K562 (cell line): ENCODE measurements at regions not wholly inside any gene's neighbourhood (a gene's known extent, or its start where the extent isn't known, plus 50 kb on each side); places are given as distances from the start of the nearest gene placed in this dataset.

Source experiments
- CBX2 ChIP-seq: fragments of 200-600 bp; sonication (generic); IDR thresholded peaks from one replicate; pipeline ENCODE4 v1.6.1; 2012; ENCODE audit warnings: mild to moderate bottlenecking, low read length, inconsistent platforms; ENCODE audit not compliant: insufficient read depth, poor library complexity, severe bottlenecking
- CREB1 ChIP-seq, 2 experiments: sonication (generic) in 1 of 2; formaldehyde crosslinking in 1 of 2; IDR thresholded peaks; 2 replicates each; pipeline versions ENCODE4 v1.6.1 to v1.8.0; 2012 to 2022; ENCODE audit warnings: inconsistent platforms in 1 of 2, mild to moderate bottlenecking in 1 of 2, missing genetic modification reagents in 1 of 2, moderate library complexity in 1 of 2
- CSDE1 ChIP-seq, 2 experiments: fragments of 450-650 bp; IDR thresholded peaks; 2 replicates each; pipeline ENCODE4 v1.6.1; 2016; ENCODE audit warnings: mild to moderate bottlenecking in 1 of 2
- ELF1 ChIP-seq: fragments of 200-800 bp; sonication (Bioruptor generic); IDR thresholded peaks from 2 replicates; pipeline ENCODE4 v1.6.1; 2016; ENCODE audit warnings: missing genetic modification characterization, missing compliant biosample characterization
- FOXP1 ChIP-seq: sonication (generic); formaldehyde crosslinking; IDR thresholded peaks from 2 replicates; pipeline ENCODE4 v1.8.0; 2022; ENCODE audit warnings: mild to moderate bottlenecking, missing genetic modification reagents
- GABPB2 ChIP-seq: fragments of 250-450 bp; sonication (Bioruptor Pico); conservative IDR thresholded peaks from 2 replicates; pipeline ENCODE4 v1.5.1; 2021; ENCODE audit warnings: mild to moderate bottlenecking
- LARP7 ChIP-seq: fragments of 450-650 bp; IDR thresholded peaks from 2 replicates; pipeline ENCODE4 v1.6.1; 2016
- NR3C1 ChIP-seq: sonication (generic); formaldehyde crosslinking; IDR thresholded peaks from 2 replicates; pipeline ENCODE4 v1.8.1; 2022; ENCODE audit warnings: missing genetic modification reagents
- POLR2A ChIP-seq: fragments of 450-650 bp; conservative IDR thresholded peaks from 2 replicates; pipeline ENCODE4 v1.6.1; 2016
- PRMT5 ChIP-seq: sonication (generic); formaldehyde crosslinking; IDR thresholded peaks from 2 replicates; pipeline ENCODE4 v1.5.0; 2020; ENCODE audit warnings: missing genetic modification reagents
- SIN3B ChIP-seq: fragments of 450-650 bp; IDR thresholded peaks from 2 replicates; pipeline ENCODE4 v1.6.1; 2017; ENCODE audit warnings: low read depth, mild to moderate bottlenecking, moderate library complexity
- SOX6 ChIP-seq: fragments of 450-650 bp; IDR thresholded peaks from 2 replicates; pipeline ENCODE4 v1.6.1; 2014; ENCODE audit warnings: mild to moderate bottlenecking
- TAF15 ChIP-seq: fragments of 200-400 bp; formaldehyde crosslinking; IDR thresholded peaks from 2 replicates; pipeline ENCODE4 v1.6.1; 2017; ENCODE audit warnings: mild to moderate bottlenecking, low read depth, low read length, moderate library complexity
- ZBTB7A ChIP-seq: IDR thresholded peaks from 2 replicates; pipeline ENCODE4 v1.6.1; 2011; ENCODE audit warnings: low read depth, mild to moderate bottlenecking, low read length, moderate library complexity, borderline replicate concordance; ENCODE audit not compliant: control insufficient read depth
- ZNF354B ChIP-seq: fragments of 250-450 bp; sonication (Bioruptor Pico); IDR thresholded peaks from 2 replicates; pipeline ENCODE4 v1.4.0; 2020
- ZNF707 ChIP-seq: fragments of 250-450 bp; sonication (Bioruptor Pico); conservative IDR thresholded peaks from 2 replicates; pipeline ENCODE4 v1.8.0; 2022; ENCODE audit warnings: inconsistent platforms, mild to moderate bottlenecking, moderate library complexity
- TF ChIP-seq, protein P1 (sequence below): fragments of 250-450 bp; sonication (Bioruptor Pico); IDR thresholded peaks from 2 replicates; pipeline ENCODE4 v1.8.0; 2022; ENCODE audit warnings: moderate library complexity, mild to moderate bottlenecking, inconsistent platforms
- TF ChIP-seq, protein P2 (sequence below): fragments of 450-650 bp; conservative IDR thresholded peaks from 2 replicates; pipeline ENCODE4 v1.6.1; 2016; ENCODE audit warnings: missing genetic modification characterization, low read depth, mild to moderate bottlenecking, missing compliant biosample characterization, moderate library complexity
- TF ChIP-seq, protein P3 (sequence below): sonication (generic); formaldehyde crosslinking; IDR thresholded peaks from 2 replicates; pipeline ENCODE4 v1.9.0; 2022; ENCODE audit warnings: mild to moderate bottlenecking, missing genetic modification reagents
- TF ChIP-seq, protein P4 (sequence below): fragments of 250-450 bp; sonication (Bioruptor Pico); IDR thresholded peaks from 2 replicates; pipeline ENCODE4 v1.4.0; 2020; ENCODE audit warnings: borderline replicate concordance
- TF ChIP-seq, protein P5 (sequence below): sonication (generic); formaldehyde crosslinking; IDR thresholded peaks from 2 replicates; pipeline ENCODE4 v1.9.0; 2022; ENCODE audit warnings: mild to moderate bottlenecking, missing genetic modification reagents

DNA sequence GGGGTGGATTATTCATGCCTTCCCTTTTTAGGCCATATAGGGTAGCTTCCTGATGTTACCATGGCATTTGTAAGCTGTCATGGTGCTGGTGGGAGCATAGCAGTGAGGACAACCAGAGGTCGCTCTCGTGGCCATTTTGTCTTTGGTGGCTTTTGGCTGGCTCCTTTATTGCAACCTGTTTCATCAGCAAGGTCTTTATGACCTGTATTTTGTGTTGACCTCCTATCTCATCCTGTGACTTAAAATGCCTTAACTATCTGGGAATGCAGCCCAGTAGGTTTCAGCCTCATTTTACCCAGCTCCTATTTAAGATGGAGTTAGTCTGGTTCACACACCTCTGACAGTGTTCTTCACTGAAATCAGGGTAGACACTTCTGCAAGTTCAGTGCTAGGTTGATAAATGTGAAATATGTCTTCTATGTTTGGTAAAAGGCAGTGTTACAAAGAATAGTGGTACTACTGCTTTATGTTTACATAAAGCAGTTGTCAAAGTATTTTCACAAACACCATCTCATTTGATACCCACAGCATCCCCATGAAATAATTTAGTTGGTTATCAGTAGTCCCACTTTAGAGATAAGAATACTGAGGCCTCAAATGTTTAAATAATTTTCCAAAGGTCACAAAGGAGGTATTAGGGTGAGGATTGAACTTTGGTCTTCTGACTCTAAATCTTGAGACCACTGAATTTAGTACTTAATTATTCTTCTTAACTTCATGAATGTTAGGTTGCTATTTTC lies 77.1 kb upstream of the C4orf54 start (continued):
- TF ChIP-seq, protein P1, sequence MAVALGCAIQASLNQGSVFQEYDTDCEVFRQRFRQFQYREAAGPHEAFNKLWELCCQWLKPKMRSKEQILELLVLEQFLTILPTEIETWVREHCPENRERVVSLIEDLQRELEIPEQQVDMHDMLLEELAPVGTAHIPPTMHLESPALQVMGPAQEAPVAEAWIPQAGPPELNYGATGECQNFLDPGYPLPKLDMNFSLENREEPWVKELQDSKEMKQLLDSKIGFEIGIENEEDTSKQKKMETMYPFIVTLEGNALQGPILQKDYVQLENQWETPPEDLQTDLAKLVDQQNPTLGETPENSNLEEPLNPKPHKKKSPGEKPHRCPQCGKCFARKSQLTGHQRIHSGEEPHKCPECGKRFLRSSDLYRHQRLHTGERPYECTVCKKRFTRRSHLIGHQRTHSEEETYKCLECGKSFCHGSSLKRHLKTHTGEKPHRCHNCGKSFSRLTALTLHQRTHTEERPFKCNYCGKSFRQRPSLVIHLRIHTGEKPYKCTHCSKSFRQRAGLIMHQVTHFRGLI = peak; percentile 95
- TF ChIP-seq CREB1 (IDR thresholded peaks at IDR 0.05) (no peak), CREB1 (CRISPR knock-in tag; IDR thresholded peaks at IDR 0.05) (no peak), NR3C1 (CRISPR knock-in tag) (no peak), SIN3B (no peak), POLR2A (no peak), ZNF354B (CRISPR knock-in tag) (peak; percentile 85; the same call in 1 of the 2 replicates), LARP7 (no peak), ELF1 (tag) (no peak), TAF15 (no peak), CSDE1 (IDR thresholded peaks at IDR 0.05) (no peak), ZNF707 (CRISPR knock-in tag) (peak; percentile 33; the same call in 1 of the 2 replicates), CBX2 (no peak), FOXP1 (CRISPR knock-in tag) (no peak), PRMT5 (CRISPR knock-in tag) (no peak), GABPB2 (peak; percentile 66; the same call in 1 of the 2 replicates), SOX6 (no peak), ZBTB7A (no peak)
- TF ChIP-seq, protein P2, sequence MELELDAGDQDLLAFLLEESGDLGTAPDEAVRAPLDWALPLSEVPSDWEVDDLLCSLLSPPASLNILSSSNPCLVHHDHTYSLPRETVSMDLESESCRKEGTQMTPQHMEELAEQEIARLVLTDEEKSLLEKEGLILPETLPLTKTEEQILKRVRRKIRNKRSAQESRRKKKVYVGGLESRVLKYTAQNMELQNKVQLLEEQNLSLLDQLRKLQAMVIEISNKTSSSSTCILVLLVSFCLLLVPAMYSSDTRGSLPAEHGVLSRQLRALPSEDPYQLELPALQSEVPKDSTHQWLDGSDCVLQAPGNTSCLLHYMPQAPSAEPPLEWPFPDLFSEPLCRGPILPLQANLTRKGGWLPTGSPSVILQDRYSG = peak; percentile 92
- TF ChIP-seq, protein P3, sequence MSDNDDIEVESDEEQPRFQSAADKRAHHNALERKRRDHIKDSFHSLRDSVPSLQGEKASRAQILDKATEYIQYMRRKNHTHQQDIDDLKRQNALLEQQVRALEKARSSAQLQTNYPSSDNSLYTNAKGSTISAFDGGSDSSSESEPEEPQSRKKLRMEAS (CRISPR knock-in tag) = no peak
- TF ChIP-seq, protein P4, sequence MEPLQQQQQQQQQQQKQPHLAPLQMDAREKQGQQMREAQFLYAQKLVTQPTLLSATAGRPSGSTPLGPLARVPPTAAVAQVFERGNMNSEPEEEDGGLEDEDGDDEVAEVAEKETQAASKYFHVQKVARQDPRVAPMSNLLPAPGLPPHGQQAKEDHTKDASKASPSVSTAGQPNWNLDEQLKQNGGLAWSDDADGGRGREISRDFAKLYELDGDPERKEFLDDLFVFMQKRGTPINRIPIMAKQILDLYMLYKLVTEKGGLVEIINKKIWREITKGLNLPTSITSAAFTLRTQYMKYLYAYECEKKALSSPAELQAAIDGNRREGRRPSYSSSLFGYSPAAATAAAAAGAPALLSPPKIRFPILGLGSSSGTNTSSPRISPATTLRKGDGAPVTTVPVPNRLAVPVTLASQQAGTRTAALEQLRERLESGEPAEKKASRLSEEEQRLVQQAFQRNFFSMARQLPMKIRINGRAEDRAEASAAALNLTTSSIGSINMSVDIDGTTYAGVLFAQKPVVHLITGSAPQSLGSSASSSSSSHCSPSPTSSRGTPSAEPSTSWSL (CRISPR knock-in tag) = no peak
- TF ChIP-seq, protein P5, sequence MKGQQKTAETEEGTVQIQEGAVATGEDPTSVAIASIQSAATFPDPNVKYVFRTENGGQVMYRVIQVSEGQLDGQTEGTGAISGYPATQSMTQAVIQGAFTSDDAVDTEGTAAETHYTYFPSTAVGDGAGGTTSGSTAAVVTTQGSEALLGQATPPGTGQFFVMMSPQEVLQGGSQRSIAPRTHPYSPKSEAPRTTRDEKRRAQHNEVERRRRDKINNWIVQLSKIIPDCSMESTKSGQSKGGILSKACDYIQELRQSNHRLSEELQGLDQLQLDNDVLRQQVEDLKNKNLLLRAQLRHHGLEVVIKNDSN (CRISPR knock-in tag) = no peak
